ENCODE measurements at regions not wholly inside any gene's neighbourhood (a gene's known extent, or its start where the extent isn't known, plus 50 kb on each side); places are given as distances from the start of the nearest gene placed in this dataset.
"Not testable (repeated sequence)": the region's sequence is repeated elsewhere in the genome, so short reads cannot be mapped to it uniquely, and the experiment has no call there.

- DNase-seq, result no peak
These were observed 268.4 kb upstream of the IRAK1BP1 start for GRCh38 chr6:78598966-78599365.

GRCh38 chr6:78599526-78599925 lies 267.8 kb upstream of the IRAK1BP1 start:
- DNase-seq, result no peak

- DNase-seq, result no peak
These were observed 261.4 kb upstream of the IRAK1BP1 start for GRCh38 chr6:78605909-78606446.

GRCh38 chr6:78607189-78607588 lies 260.2 kb upstream of the IRAK1BP1 start:
- DNase-seq, result no peak

- no peak for DNase-seq
These were observed 256.2 kb upstream of the IRAK1BP1 start for GRCh38 chr6:78611102-78611620.

- DNase-seq, result no peak
These were observed 255.4 kb upstream of the IRAK1BP1 start for GRCh38 chr6:78611886-78612480.

GRCh38 chr6:78614961-78615360 lies 252.4 kb upstream of the IRAK1BP1 start:
- DNase-seq, result no peak

GRCh38 chr6:78615430-78615904 lies 251.9 kb upstream of the IRAK1BP1 start:
- peak; percentile 7 for DNase-seq

- no peak for DNase-seq
These were observed 248.4 kb upstream of the IRAK1BP1 start for GRCh38 chr6:78618970-78619369.

GRCh38 chr6:78623554-78623953 lies 243.8 kb upstream of the IRAK1BP1 start:
- no peak for DNase-seq

- no peak for DNase-seq
These were observed 238.1 kb upstream of the IRAK1BP1 start for GRCh38 chr6:78629154-78629721.

GRCh38 chr6:78629836-78630235 lies 237.5 kb upstream of the IRAK1BP1 start:
- DNase-seq, result no peak

GRCh38 chr6:78631976-78632375 lies 235.4 kb upstream of the IRAK1BP1 start:
- no peak for DNase-seq

- no peak for DNase-seq
These were observed 227.9 kb upstream of the IRAK1BP1 start for GRCh38 chr6:78639111-78640110.

- not testable (repeated sequence) for DNase-seq
These were observed 223.4 kb upstream of the IRAK1BP1 start for GRCh38 chr6:78643976-78644375.

- not testable (repeated sequence) for DNase-seq
These were observed 220.6 kb upstream of the IRAK1BP1 start for GRCh38 chr6:78646542-78647415.

GRCh38 chr6:78665819-78666218 lies 201.5 kb upstream of the IRAK1BP1 start:
- DNase-seq, result not testable (repeated sequence)

- no peak for DNase-seq
These were observed 200.6 kb upstream of the IRAK1BP1 start for GRCh38 chr6:78666764-78667163.

- no peak for DNase-seq
These were observed 197.2 kb upstream of the IRAK1BP1 start for GRCh38 chr6:78670156-78670555.

- no peak for DNase-seq
These were observed 196.5 kb upstream of the IRAK1BP1 start for GRCh38 chr6:78670802-78671201.

GRCh38 chr6:78676069-78677007 lies 191.0 kb upstream of the IRAK1BP1 start:
- DNase-seq, result not testable (repeated sequence)
